ENCODE measurements at regions not wholly inside any gene's neighbourhood (a gene's known extent, or its start where the extent isn't known, plus 50 kb on each side); places are given as distances from the start of the nearest gene placed in this dataset.

GRCh38 chr18:21928925-21929324 is 188.3 kb downstream of the MIB1 start:
- Histone ChIP-seq H3K9me3 (ENCODE audit: control insufficient read depth in 1 of 2, low read length in 2 of 2) (no peaks in the 10 kb centered on the region), H3K4me3 (ENCODE audit: low read depth in 1 of 2, low read length in 2 of 2) (no peak overlapping the region), H3K27ac (ENCODE audit: low read depth, low read length) (no peak overlapping the region), H3K9ac (ENCODE audit: low read depth in 1 of 2, low read length in 2 of 2) (no peak overlapping the region), H3K36me3 (ENCODE audit: control insufficient read depth in 1 of 2, insufficient read depth in 2 of 2, low read length in 2 of 2) (no peaks in the 10 kb centered on the region), H3K27me3 (ENCODE audit: control insufficient read depth in 1 of 2, insufficient read depth in 2 of 2, low read length in 2 of 2) (no peaks in the 10 kb centered on the region), H3K4me1 (ENCODE audit: control insufficient read depth in 1 of 2, insufficient read depth in 2 of 2, low read length in 2 of 2) (no peaks in the 10 kb centered on the region)

GRCh38 chr18:21930177-21930576 is 189.6 kb downstream of the MIB1 start:
- Histone ChIP-seq H3K9me3 (ENCODE audit: control insufficient read depth in 1 of 2, low read length in 2 of 2) (no peaks in the 10 kb centered on the region), H3K4me1 (ENCODE audit: control insufficient read depth in 1 of 2, insufficient read depth in 2 of 2, low read length in 2 of 2) (no peaks in the 10 kb centered on the region), H3K27me3 (ENCODE audit: control insufficient read depth in 1 of 2, insufficient read depth in 2 of 2, low read length in 2 of 2) (no peaks in the 10 kb centered on the region), H3K36me3 (ENCODE audit: control insufficient read depth in 1 of 2, insufficient read depth in 2 of 2, low read length in 2 of 2) (no peaks in the 10 kb centered on the region), H3K27ac (ENCODE audit: low read depth, low read length) (no peak overlapping the region), H3K4me3 (ENCODE audit: low read depth in 1 of 2, low read length in 2 of 2) (no peak overlapping the region), H3K9ac (ENCODE audit: low read depth in 1 of 2, low read length in 2 of 2) (no peak overlapping the region)

DNA sequence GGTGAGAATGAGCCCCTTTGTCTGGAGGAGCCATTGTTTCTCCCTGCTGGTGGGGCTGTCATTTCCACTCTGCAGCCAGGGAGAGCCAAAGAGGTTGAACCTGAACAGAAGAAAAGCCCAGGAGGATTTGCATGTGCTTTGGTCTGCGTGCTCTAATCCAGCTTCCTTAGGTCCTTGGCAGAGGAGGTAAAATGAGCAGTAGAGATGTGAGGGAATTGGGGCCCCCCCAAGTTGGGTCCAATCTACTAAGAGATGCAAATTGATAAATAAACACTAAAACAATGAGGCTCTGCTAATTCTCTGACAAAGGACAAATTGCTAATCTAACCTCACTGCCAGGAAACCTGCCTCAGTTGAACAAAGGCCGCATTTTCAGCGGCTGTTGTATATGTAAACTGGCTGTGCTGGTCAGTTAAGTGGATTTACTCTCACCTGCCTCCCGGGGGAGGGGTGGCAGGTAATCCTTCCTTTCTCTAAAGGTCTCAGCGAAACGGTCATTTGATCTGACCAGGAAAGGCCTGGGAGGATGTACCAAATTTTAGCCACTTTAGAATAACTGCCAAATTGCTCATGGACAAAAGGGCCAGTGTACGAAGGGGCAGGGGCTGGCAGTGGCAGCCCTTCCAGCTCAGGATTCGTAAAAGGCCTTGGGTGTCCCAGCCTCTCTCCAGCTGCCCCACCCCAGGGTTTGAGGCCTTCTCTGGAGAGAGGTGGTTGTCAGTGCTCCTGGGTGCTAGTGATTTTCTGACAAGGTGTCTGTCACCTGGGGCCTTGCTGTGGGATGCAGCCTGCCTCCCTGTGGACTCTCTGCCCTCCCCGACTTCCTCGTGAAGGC is 193.6 kb downstream of the MIB1 start:
- Histone ChIP-seq H3K4me3 (ENCODE audit: low read depth in 1 of 2, low read length in 2 of 2) (no peak overlapping the region), H3K27me3 (ENCODE audit: control insufficient read depth in 1 of 2, insufficient read depth in 2 of 2, low read length in 2 of 2) (no peaks in the 10 kb centered on the region), H3K9ac (ENCODE audit: low read depth in 1 of 2, low read length in 2 of 2) (no peak overlapping the region), H3K27ac (ENCODE audit: low read depth, low read length) (no peak overlapping the region), H3K36me3 (ENCODE audit: control insufficient read depth in 1 of 2, insufficient read depth in 2 of 2, low read length in 2 of 2) (no peaks in the 10 kb centered on the region), H3K4me1 (ENCODE audit: control insufficient read depth in 1 of 2, insufficient read depth in 2 of 2, low read length in 2 of 2) (no peaks in the 10 kb centered on the region), H3K9me3 (ENCODE audit: control insufficient read depth in 1 of 2, low read length in 2 of 2) (no peaks in the 10 kb centered on the region)

GRCh38 chr18:21934766-21935015 is 194.1 kb downstream of the MIB1 start:
- Histone ChIP-seq H3K9ac (ENCODE audit: low read depth in 1 of 2, low read length in 2 of 2) (no peak overlapping the region), H3K27me3 (ENCODE audit: control insufficient read depth in 1 of 2, insufficient read depth in 2 of 2, low read length in 2 of 2) (no peaks in the 10 kb centered on the region), H3K4me3 (ENCODE audit: low read depth in 1 of 2, low read length in 2 of 2) (no peak overlapping the region), H3K4me1 (ENCODE audit: control insufficient read depth in 1 of 2, insufficient read depth in 2 of 2, low read length in 2 of 2) (no peaks in the 10 kb centered on the region), H3K36me3 (ENCODE audit: control insufficient read depth in 1 of 2, insufficient read depth in 2 of 2, low read length in 2 of 2) (no peaks in the 10 kb centered on the region), H3K9me3 (ENCODE audit: control insufficient read depth in 1 of 2, low read length in 2 of 2) (no peaks in the 10 kb centered on the region), H3K27ac (ENCODE audit: low read depth, low read length) (no peak overlapping the region)

DNA sequence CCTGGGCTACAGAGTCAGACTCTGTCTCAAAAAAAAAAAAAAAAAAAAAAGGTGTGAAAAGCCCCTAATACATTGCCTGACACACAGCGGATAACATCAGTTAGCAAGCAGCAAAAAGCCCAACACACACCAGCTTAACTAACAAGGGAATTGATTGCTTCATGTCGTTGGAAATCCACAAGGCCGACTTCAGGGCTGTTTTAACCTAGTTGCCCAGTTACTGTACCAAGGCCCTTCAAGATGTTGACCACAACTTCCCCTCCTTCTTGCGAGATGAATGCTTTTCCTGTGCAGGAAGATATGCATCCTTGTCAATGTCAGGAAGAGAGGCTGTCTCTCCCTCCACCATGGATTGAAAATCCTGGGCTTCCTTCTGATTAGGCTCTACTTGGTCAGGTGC is 202.9 kb downstream of the MIB1 start:
- Histone ChIP-seq H3K27ac (ENCODE audit: low read depth, low read length) (no peak overlapping the region), H3K4me1 (ENCODE audit: control insufficient read depth in 1 of 2, insufficient read depth in 2 of 2, low read length in 2 of 2) (no peaks in the 10 kb centered on the region), H3K27me3 (ENCODE audit: control insufficient read depth in 1 of 2, insufficient read depth in 2 of 2, low read length in 2 of 2) (no peaks in the 10 kb centered on the region)

DNA sequence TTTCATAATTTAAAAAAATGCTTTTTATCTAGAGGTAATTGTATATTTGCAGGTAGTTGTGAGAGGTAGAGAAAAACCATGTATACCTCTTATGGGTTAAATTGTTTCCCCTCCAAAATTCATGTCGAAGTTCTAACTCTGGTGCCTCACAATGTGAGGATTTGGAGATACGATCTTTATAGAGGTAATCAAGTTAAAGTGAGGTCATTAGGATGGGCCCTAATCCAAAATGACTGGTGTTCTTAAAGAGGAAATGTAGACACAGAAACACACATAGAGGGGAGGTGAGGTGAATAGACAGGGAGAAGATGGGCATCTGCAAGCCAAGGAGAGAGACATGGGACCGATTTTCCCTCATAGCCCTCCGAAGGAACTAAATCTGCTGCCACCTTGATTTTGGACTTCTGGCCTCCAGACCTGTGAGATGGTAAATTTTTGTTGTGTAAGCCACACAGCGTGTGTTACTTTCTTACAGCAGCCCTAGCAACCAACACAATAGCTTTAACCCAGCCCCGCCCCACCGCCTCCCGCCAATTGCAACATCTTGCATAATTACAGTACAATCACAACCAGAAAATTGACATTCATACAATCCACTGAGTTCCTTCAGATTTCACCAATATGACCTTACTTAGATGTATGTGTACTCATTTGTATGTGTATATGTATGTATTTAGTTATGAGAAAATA is 208.9 kb downstream of the MIB1 start:
- Histone ChIP-seq H3K27ac (ENCODE audit: low read depth, low read length) (no peak overlapping the region), H3K4me1 (ENCODE audit: control insufficient read depth in 1 of 2, insufficient read depth in 2 of 2, low read length in 2 of 2) (no peaks in the 10 kb centered on the region), H3K9ac (ENCODE audit: low read depth in 1 of 2, low read length in 2 of 2) (no peak overlapping the region), H3K4me3 (ENCODE audit: low read depth in 1 of 2, low read length in 2 of 2) (no peak overlapping the region), H3K36me3 (ENCODE audit: control insufficient read depth in 1 of 2, insufficient read depth in 2 of 2, low read length in 2 of 2) (no peaks in the 10 kb centered on the region), H3K9me3 (ENCODE audit: control insufficient read depth in 1 of 2, low read length in 2 of 2) (no peaks in the 10 kb centered on the region), H3K27me3 (ENCODE audit: control insufficient read depth in 1 of 2, insufficient read depth in 2 of 2, low read length in 2 of 2) (no peaks in the 10 kb centered on the region)

More for the DNA sequence above, 202.9 kb downstream of the MIB1 start:
- no peaks in the 10 kb centered on the region for H3K36me3 ChIP-seq (ENCODE audit: control insufficient read depth in 1 of 2, insufficient read depth in 2 of 2, low read length in 2 of 2)
- H3K9me3 ChIP-seq (ENCODE audit: control insufficient read depth in 1 of 2, low read length in 2 of 2), result no peaks in the 10 kb centered on the region
- no peak overlapping the region for H3K9ac ChIP-seq (ENCODE audit: low read depth in 1 of 2, low read length in 2 of 2)
- no peak overlapping the region for H3K4me3 ChIP-seq (ENCODE audit: low read depth in 1 of 2, low read length in 2 of 2)

GRCh38 chr18:21955757-21956652 is 213.4 kb upstream of the GATA6 start:
- no peaks in the 10 kb centered on the region for H3K27me3 ChIP-seq (ENCODE audit: control insufficient read depth in 1 of 2, insufficient read depth in 2 of 2, low read length in 2 of 2)
- no peak overlapping the region for H3K27ac ChIP-seq (ENCODE audit: low read depth, low read length)
- H3K36me3 ChIP-seq (ENCODE audit: control insufficient read depth in 1 of 2, insufficient read depth in 2 of 2, low read length in 2 of 2), result no peaks in the 10 kb centered on the region
- no peak overlapping the region for H3K4me3 ChIP-seq (ENCODE audit: low read depth in 1 of 2, low read length in 2 of 2)
- no peaks in the 10 kb centered on the region for H3K4me1 ChIP-seq (ENCODE audit: control insufficient read depth in 1 of 2, insufficient read depth in 2 of 2, low read length in 2 of 2)
- H3K9ac ChIP-seq (ENCODE audit: low read depth in 1 of 2, low read length in 2 of 2), result no peak overlapping the region
- H3K9me3 ChIP-seq (ENCODE audit: control insufficient read depth in 1 of 2, low read length in 2 of 2), result no peaks in the 10 kb centered on the region

GRCh38 chr18:21958263-21958662 is 211.1 kb upstream of the GATA6 start:
- H3K27ac ChIP-seq (ENCODE audit: low read depth, low read length), result no peak overlapping the region
- no peaks in the 10 kb centered on the region for H3K9me3 ChIP-seq (ENCODE audit: control insufficient read depth in 1 of 2, low read length in 2 of 2)
- H3K4me3 ChIP-seq (ENCODE audit: low read depth in 1 of 2, low read length in 2 of 2), result no peak overlapping the region
- no peaks in the 10 kb centered on the region for H3K27me3 ChIP-seq (ENCODE audit: control insufficient read depth in 1 of 2, insufficient read depth in 2 of 2, low read length in 2 of 2)
- no peaks in the 10 kb centered on the region for H3K4me1 ChIP-seq (ENCODE audit: control insufficient read depth in 1 of 2, insufficient read depth in 2 of 2, low read length in 2 of 2)
- H3K36me3 ChIP-seq (ENCODE audit: control insufficient read depth in 1 of 2, insufficient read depth in 2 of 2, low read length in 2 of 2), result no peaks in the 10 kb centered on the region
- H3K9ac ChIP-seq (ENCODE audit: low read depth in 1 of 2, low read length in 2 of 2), result no peak overlapping the region

DNA sequence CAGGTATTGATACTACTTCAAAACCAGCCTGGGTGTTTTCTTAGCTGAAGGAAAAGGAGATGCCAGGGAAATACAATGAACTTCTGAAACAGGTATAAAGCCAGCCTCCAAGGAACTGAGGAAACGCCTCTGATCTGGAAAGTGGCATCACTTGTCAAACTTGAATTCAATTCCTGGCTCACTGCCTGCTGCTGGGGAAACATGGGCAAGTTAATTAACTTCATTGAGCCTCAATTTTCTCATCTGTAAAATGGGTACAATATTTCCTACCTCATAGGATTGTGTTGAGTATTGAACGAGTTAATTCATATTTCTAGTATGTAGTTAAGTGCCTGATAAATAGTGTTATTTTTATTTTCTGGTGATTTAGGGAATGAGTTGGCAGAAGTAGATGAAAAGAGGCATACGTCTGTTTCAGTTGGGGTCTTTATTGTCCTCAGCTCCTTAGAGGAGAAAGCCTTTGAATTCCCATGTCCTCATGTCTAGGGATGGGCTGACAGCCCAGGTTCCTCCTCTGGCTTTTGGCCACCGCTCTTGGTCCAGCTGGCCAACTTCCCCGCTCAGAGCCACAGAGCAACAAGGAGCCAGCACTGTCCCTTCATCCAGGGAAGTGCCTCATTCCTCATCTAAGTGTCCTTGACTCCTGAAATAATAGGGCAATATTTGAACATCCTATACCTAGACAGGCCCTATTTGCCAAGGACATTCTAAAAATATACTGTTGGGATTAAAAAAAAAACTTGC is 210.5 kb upstream of the GATA6 start:
- H3K4me3 ChIP-seq (ENCODE audit: low read depth in 1 of 2, low read length in 2 of 2), result no peak overlapping the region
- no peak overlapping the region for H3K9ac ChIP-seq (ENCODE audit: low read depth in 1 of 2, low read length in 2 of 2)
- no peak overlapping the region for H3K27ac ChIP-seq (ENCODE audit: low read depth, low read length)
- no peaks in the 10 kb centered on the region for H3K4me1 ChIP-seq (ENCODE audit: control insufficient read depth in 1 of 2, insufficient read depth in 2 of 2, low read length in 2 of 2)
- H3K9me3 ChIP-seq (ENCODE audit: control insufficient read depth in 1 of 2, low read length in 2 of 2), result no peaks in the 10 kb centered on the region
- no peaks in the 10 kb centered on the region for H3K27me3 ChIP-seq (ENCODE audit: control insufficient read depth in 1 of 2, insufficient read depth in 2 of 2, low read length in 2 of 2)
- no peaks in the 10 kb centered on the region for H3K36me3 ChIP-seq (ENCODE audit: control insufficient read depth in 1 of 2, insufficient read depth in 2 of 2, low read length in 2 of 2)
